ENCODE measurements at regions not wholly inside any gene's neighbourhood (a gene's known extent, or its start where the extent isn't known, plus 50 kb on each side); places are given as distances from the start of the nearest gene placed in this dataset.
"Not testable (repeated sequence)": the region's sequence is repeated elsewhere in the genome, so short reads cannot be mapped to it uniquely, and the experiment has no call there.

DNA sequence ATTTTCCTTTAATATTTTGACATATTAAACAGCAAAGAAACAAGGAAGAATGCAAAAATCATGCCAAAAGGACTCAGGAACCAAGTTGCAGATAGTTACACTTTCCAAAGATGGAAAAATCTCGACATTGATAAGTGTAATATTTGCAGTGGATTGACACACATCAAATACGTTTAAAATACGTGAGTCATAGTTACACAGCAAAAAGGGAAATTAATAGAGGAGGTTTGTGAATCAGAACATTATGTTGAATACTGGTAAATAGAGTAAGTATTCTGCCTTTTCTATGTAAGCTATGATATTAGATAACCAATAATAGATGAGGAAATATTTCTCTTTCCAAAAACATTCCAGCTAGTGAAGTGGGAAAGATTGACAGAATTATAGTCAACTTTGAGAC is 1761.3 kb upstream of the IGFBP7 start:
- Histone ChIP-seq H3K36me3 (no peaks in the 10 kb centered on the region), H3K27me3 (replicated peaks in 1 of 7) (no peaks in the 10 kb centered on the region), H3K27ac (no peak overlapping the region), H3K4me1 (no peaks in the 10 kb centered on the region), H3K4me3 (no peak overlapping the region), H3K9me3 (peaks cover 0 to 12% (median 0%) of the 10 kb centered on the region in 8 donors)
- intact Hi-C loops (cut with DNase I; ENCODE audit: low total_unique reads) = no loop called here
- TF ChIP-seq POLR2AphosphoS5 (IDR thresholded peaks at IDR 0.05) = no peak
- DNase-seq = no peak
- WGBS, 5 donors = 77 to 87% (median 78%) methylated on average over 3 of the region's 3 CpGs

GRCh38 chr4:58849026-58849425 is 1738.8 kb upstream of the IGFBP7 start:
- no peaks in the 10 kb centered on the region for H3K4me1 ChIP-seq
- intact Hi-C loops (cut with DNase I; ENCODE audit: low total_unique reads) = no loop called here
- DNase-seq = no peak
- no peaks in the 10 kb centered on the region for H3K27me3 ChIP-seq (replicated peaks in 1 of 7)
- no peaks in the 10 kb centered on the region for H3K36me3 ChIP-seq
- no peak for TF ChIP-seq POLR2AphosphoS5 (IDR thresholded peaks at IDR 0.05)
- no peak for TF ChIP-seq POLR2A (IDR thresholded peaks at IDR 0.05)
- H3K4me3 ChIP-seq = no peak overlapping the region
- H3K9me3 ChIP-seq = peaks cover 0 to 12% (median 2%) of the 10 kb centered on the region in 8 donors
- WGBS, 5 donors = 87 to 95% (median 90%) methylated on average over 1 of the region's 1 CpG
- no peak overlapping the region for H3K27ac ChIP-seq

DNA sequence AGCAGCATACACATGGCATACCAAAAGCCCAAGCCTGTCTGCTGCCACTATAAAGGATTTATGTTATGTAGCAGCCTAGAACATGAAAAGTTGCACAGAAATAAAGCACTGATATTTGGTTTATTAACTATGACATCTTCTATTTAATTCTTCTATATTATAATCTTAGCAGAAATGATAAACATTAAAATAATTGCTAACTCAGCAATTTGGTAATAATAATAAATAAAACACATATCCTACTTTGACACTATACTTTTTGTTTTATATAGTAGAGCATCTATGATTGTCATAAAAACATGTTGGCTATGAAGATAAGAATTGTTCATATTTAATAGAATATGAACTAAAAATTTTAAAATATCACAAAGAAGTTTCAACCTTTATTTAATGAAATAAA is 1733.3 kb upstream of the IGFBP7 start:
- Histone ChIP-seq H3K27me3 (replicated peaks in 1 of 7) (no peaks in the 10 kb centered on the region), H3K4me3 (no peak overlapping the region), H3K27ac (no peak overlapping the region), H3K36me3 (no peaks in the 10 kb centered on the region), H3K4me1 (no peaks in the 10 kb centered on the region), H3K9me3 (peaks cover 0 to 33% (median 9%) of the 10 kb centered on the region in 8 donors)
- no peak for TF ChIP-seq POLR2AphosphoS5 (IDR thresholded peaks at IDR 0.05)
- TF ChIP-seq CTCF (IDR thresholded peaks at IDR 0.05 in 8 of 11, conservative IDR thresholded peaks at IDR 0.05 in 3 of 11) = no peak
- no peak for TF ChIP-seq POLR2A (IDR thresholded peaks at IDR 0.05)
- no peak for DNase-seq
- intact Hi-C loops (cut with DNase I; ENCODE audit: low total_unique reads) = no loop called here

- Histone ChIP-seq H3K36me3 (no peaks in the 10 kb centered on the region), H3K4me3 (no peak overlapping the region), H3K4me1 (no peaks in the 10 kb centered on the region), H3K27ac (no peak overlapping the region), H3K9me3 (peaks cover 0 to 4% (median under 1%) of the 10 kb centered on the region in 8 donors), H3K27me3 (replicated peaks in 1 of 7) (no peaks in the 10 kb centered on the region)
- DNase-seq = no peak
- intact Hi-C loops (cut with DNase I; ENCODE audit: low total_unique reads) = no loop called here
- 38 to 70% (median 46%) methylated on average over 1 of the region's 1 CpG for WGBS, 5 donors
- TF ChIP-seq POLR2A (IDR thresholded peaks at IDR 0.05) (no peak), POLR2AphosphoS5 (IDR thresholded peaks at IDR 0.05) (no peak), CTCF (IDR thresholded peaks at IDR 0.05 in 8 of 11, conservative IDR thresholded peaks at IDR 0.05 in 3 of 11) (no peak)
Measured at GRCh38 chr4:58833126-58833525, 1722.9 kb upstream of the IGFBP7 start.

DNA sequence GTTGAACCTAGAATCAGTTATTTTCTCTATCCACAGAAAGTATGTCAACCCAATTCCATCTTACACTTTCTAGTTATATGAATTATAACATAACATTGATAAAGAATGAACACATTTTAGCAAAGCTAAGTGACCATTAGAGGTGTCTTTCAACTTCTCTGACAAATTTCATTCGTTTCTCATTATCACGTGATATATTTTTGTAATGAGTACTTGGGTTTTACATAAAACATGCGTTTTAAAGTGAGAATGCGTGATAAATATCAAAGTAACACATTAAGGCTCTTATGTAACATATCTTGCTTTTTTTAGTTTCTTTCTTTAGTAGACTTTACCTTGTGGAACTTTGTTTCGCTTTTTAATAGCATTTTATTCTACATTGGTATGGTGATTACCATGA is 1715.1 kb upstream of the IGFBP7 start:
- intact Hi-C loops (cut with DNase I; ENCODE audit: low total_unique reads) = no loop called here

DNA sequence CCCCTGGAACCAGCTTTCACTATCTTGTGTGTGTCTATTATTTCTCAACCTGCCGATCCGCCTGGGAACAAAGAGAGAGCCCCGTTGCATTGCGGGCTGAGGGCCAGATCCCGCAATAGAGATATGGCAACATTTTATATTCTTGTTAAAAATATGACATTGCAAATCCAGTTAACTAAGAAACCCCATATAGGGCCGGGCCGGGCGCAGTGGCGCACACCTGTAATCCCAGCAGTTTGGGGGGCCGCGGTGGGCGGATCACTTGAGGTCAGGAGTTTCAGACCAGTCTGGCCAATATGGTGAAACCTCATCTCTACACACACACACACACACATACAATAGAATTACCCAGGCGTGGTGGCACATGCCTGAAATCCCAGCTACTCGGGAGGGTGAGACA is 1708.4 kb upstream of the IGFBP7 start:
- DNase-seq = peak; percentile 61
- H3K27ac ChIP-seq; H3K9me3 ChIP-seq; H3K4me1 ChIP-seq; intact Hi-C loops (cut with DNase I; ENCODE audit: low total_unique reads); H3K27me3 ChIP-seq (replicated peaks in 1 of 7); H3K36me3 ChIP-seq; H3K4me3 ChIP-seq: not testable (repeated sequence)
- 84 to 96% (median 88%) methylated on average over 14 of the region's 14 CpGs for WGBS, 5 donors

More for the DNA sequence above, 1715.1 kb upstream of the IGFBP7 start:
- Histone ChIP-seq H3K36me3 (no peaks in the 10 kb centered on the region), H3K4me1 (no peaks in the 10 kb centered on the region), H3K27ac (no peak overlapping the region), H3K4me3 (no peak overlapping the region), H3K9me3 (peaks cover 0 to 17% (median 8%) of the 10 kb centered on the region in 8 donors), H3K27me3 (replicated peaks in 1 of 7) (no peaks in the 10 kb centered on the region)
- WGBS, 5 donors = 75 to 90% (median 80%) methylated on average over 5 of the region's 5 CpGs
- DNase-seq = no peak
- TF ChIP-seq POLR2A (IDR thresholded peaks at IDR 0.05) (no peak), POLR2AphosphoS5 (IDR thresholded peaks at IDR 0.05) (no peak), CTCF (IDR thresholded peaks at IDR 0.05 in 8 of 11, conservative IDR thresholded peaks at IDR 0.05 in 3 of 11) (no peak)

Data from spleen (tissue), 11 donors.